H1 (cell line): ENCODE measurements at regions not wholly inside any gene's neighbourhood (a gene's known extent, or its start where the extent isn't known, plus 50 kb on each side); places are given as distances from the start of the nearest gene placed in this dataset.

Experiments used
- CTCF ChIA-PET: fragments of 300-600 bp; sonication (Branson Sonifier 250); formaldehyde crosslinking; loops from one replicate; lab custom pipeline; 2021; ENCODE audit not compliant: partially characterized antibody; lab: Charles Lee
- POLR2A ChIA-PET: fragments of 300-600 bp; sonication (Branson Sonifier 250); formaldehyde crosslinking; loops from one replicate; lab custom pipeline; 2021; ENCODE audit warnings: inconsistent platforms; ENCODE audit not compliant: partially characterized antibody; lab: Charles Lee
- DNase-seq, 2 experiments: peaks; one replicate each; pipeline versions ENCODE4 v3.0.0 to v3.0.0-alpha.2; 2010 to 2022; ENCODE audit warnings: low spot score in 2 of 2, low read depth in 1 of 2, mixed read lengths in 1 of 2
- FAIRE-seq: peaks from 2 replicates; lab custom pipeline; 2011; peaks lifted over from hg19 to GRCh38; lab: Jason Lieb, UNC
- H2AFZ ChIP-seq: 2 replicates; pipeline ENCODE4 v1.8.1; 2012; ENCODE audit warnings: low read length, inconsistent platforms
- H2AK5ac ChIP-seq: 2 replicates; pipeline ENCODE4 v1.6.1; 2013; ENCODE audit warnings: low read depth, low read length
- H2BK120ac ChIP-seq: replicated peaks from 2 replicates; pipeline ENCODE3; 2013; ENCODE audit warnings: low read depth, low read length, inconsistent platforms
- H2BK12ac ChIP-seq: 2 replicates; pipeline ENCODE4 v1.6.1; 2013; ENCODE audit warnings: low read depth, low read length
- H2BK15ac ChIP-seq: 2 replicates; pipeline ENCODE4 v1.6.1; 2013; ENCODE audit warnings: low read length
- H2BK20ac ChIP-seq: 2 replicates; pipeline ENCODE4 v1.6.1; 2013; ENCODE audit warnings: low read length
- H2BK5ac ChIP-seq: 2 replicates; pipeline ENCODE4 v1.6.1; 2013; ENCODE audit warnings: low read depth, low read length
- H3K14ac ChIP-seq: 2 replicates; pipeline ENCODE4 v1.6.1; 2013; ENCODE audit warnings: inconsistent platforms; ENCODE audit not compliant: insufficient read length
- H3K18ac ChIP-seq: 2 replicates; pipeline ENCODE4 v1.6.1; 2013; ENCODE audit warnings: low read length; ENCODE audit errors: extremely low read depth
- H3K23ac ChIP-seq: 2 replicates; pipeline ENCODE4 v1.6.1; 2013; ENCODE audit warnings: inconsistent platforms; ENCODE audit not compliant: insufficient read length
- H3K23me2 ChIP-seq: 2 replicates; pipeline ENCODE4 v1.6.1; 2013; ENCODE audit warnings: low read depth, low read length
- H3K27ac ChIP-seq: 2 replicates; pipeline ENCODE4 v1.6.1; 2011; ENCODE audit warnings: low read depth, low read length, inconsistent platforms
- H3K27me3 ChIP-seq, 4 experiments: replicated peaks in 1 of 4; 1 replicate in 1 of 4; 2 replicates in 3 of 4; pipeline versions ENCODE4 v1.6.1 to v1.8.1; 2011 to 2013; ENCODE audit warnings: low read length in 3 of 4, mild to moderate bottlenecking in 3 of 4, inconsistent platforms in 2 of 4, mixed read lengths in 2 of 4, moderate library complexity in 1 of 4; ENCODE audit not compliant: control insufficient read depth in 3 of 4, insufficient read depth in 3 of 4; ENCODE audit errors: extremely low read depth in 1 of 4
- H3K36me3 ChIP-seq, 4 experiments: 2 replicates each; pipeline versions ENCODE4 v1.6.1 to v1.8.1; 2011 to 2013; ENCODE audit warnings: mild to moderate bottlenecking in 4 of 4, low read length in 3 of 4, moderate library complexity in 2 of 4, control low read depth in 1 of 4, inconsistent platforms in 1 of 4; ENCODE audit not compliant: insufficient read depth in 4 of 4, control insufficient read depth in 2 of 4
- H3K4ac ChIP-seq: replicated peaks from 2 replicates; pipeline ENCODE3; 2013; ENCODE audit warnings: low read length, low read depth, mixed read lengths, inconsistent platforms; ENCODE audit not compliant: insufficient read length
- H3K4me1 ChIP-seq, 4 experiments: replicated peaks in 1 of 4; 1 replicate in 1 of 4; 2 replicates in 3 of 4; pipeline versions ENCODE4 v1.6.1 to v1.8.1; 2011 to 2013; ENCODE audit warnings: low read length in 3 of 4, inconsistent platforms in 2 of 4, mixed read lengths in 1 of 4; ENCODE audit not compliant: insufficient read depth in 4 of 4, control insufficient read depth in 3 of 4
- H3K4me2 ChIP-seq, 2 experiments: 2 replicates each; pipeline versions ENCODE4 v1.6.1 to v1.8.1; 2011 to 2013; ENCODE audit warnings: low read depth in 2 of 2, low read length in 2 of 2, control low read depth in 1 of 2, inconsistent platforms in 1 of 2, mild to moderate bottlenecking in 1 of 2; ENCODE audit not compliant: insufficient read depth in 1 of 2
- H3K4me3 ChIP-seq, 4 experiments: fragments of 200-600, 300-600 bp in 1 of 4; sonication (generic), shearing (Covaris generic), sonication (Bioruptor Twin) in 1 of 4; 2 replicates each; pipeline versions ENCODE4 v1.5.1 to v1.8.1; 2011 to 2016; ENCODE audit warnings: low read length in 4 of 4, low read depth in 3 of 4, control low read depth in 2 of 4, inconsistent platforms in 2 of 4, mild to moderate bottlenecking in 2 of 4, mixed read lengths in 1 of 4, moderate library complexity in 1 of 4; ENCODE audit not compliant: insufficient read depth in 2 of 4; ENCODE audit errors: extremely low read depth in 1 of 4
- H3K56ac ChIP-seq: replicated peaks from 2 replicates; pipeline ENCODE3; 2013; ENCODE audit warnings: low read depth, mild to moderate bottlenecking, mixed read lengths, low read length, inconsistent platforms; ENCODE audit not compliant: insufficient read length
- H3K79me1 ChIP-seq: 2 replicates; pipeline ENCODE4 v1.6.1; 2013; ENCODE audit warnings: low read depth, low read length, control low read depth
- H3K79me2 ChIP-seq, 2 experiments: 2 replicates each; pipeline versions ENCODE4 v1.6.1 to v1.8.1; 2012 to 2013; ENCODE audit warnings: low read length in 2 of 2, mild to moderate bottlenecking in 2 of 2, inconsistent platforms in 1 of 2; ENCODE audit not compliant: insufficient read depth in 2 of 2, control insufficient read depth in 1 of 2
- H3K9ac ChIP-seq, 4 experiments: replicated peaks in 1 of 4; 1 replicate in 1 of 4; 2 replicates in 3 of 4; pipeline versions ENCODE4 v1.6.1 to v1.8.1; 2011 to 2013; ENCODE audit warnings: low read depth in 3 of 4, low read length in 3 of 4, control low read depth in 2 of 4, mild to moderate bottlenecking in 2 of 4, moderate library complexity in 2 of 4, inconsistent platforms in 1 of 4; ENCODE audit errors: extremely low read depth in 1 of 4
- H3K9me3 ChIP-seq, 2 experiments: 2 replicates each; pipeline versions ENCODE4 v1.6.1 to v1.8.1; 2012 to 2013; ENCODE audit warnings: mild to moderate bottlenecking in 2 of 2, moderate library complexity in 2 of 2, control low read depth in 1 of 2, inconsistent platforms in 1 of 2, low read depth in 1 of 2, low read length in 1 of 2, mixed read lengths in 1 of 2; ENCODE audit not compliant: insufficient read depth in 2 of 2
- H4K20me1 ChIP-seq, 2 experiments: replicated peaks in 1 of 2; 2 replicates each; pipeline versions ENCODE3 to v1.8.1; 2011 to 2013; ENCODE audit warnings: inconsistent platforms in 2 of 2, low read length in 2 of 2, mild to moderate bottlenecking in 1 of 2; ENCODE audit not compliant: insufficient read depth in 2 of 2, control insufficient read depth in 1 of 2
- H4K5ac ChIP-seq: 2 replicates; pipeline ENCODE4 v1.6.1; 2013; ENCODE audit warnings: low read length, low read depth, mixed read lengths, inconsistent platforms; ENCODE audit not compliant: insufficient read length
- H4K8ac ChIP-seq: 2 replicates; pipeline ENCODE4 v1.8.0; 2013; ENCODE audit warnings: mild to moderate bottlenecking, moderate library complexity, low read length, inconsistent platforms; ENCODE audit not compliant: insufficient read depth; ENCODE audit errors: extremely low read depth
- H4K91ac ChIP-seq: replicated peaks from 2 replicates; pipeline ENCODE3; 2013; ENCODE audit warnings: low read length, mixed read lengths, inconsistent platforms; ENCODE audit not compliant: insufficient read length
- BACH1 ChIP-seq: IDR thresholded peaks from 2 replicates; pipeline ENCODE4 v1.6.1; 2012; ENCODE audit warnings: low read length, improper control_type of control experiment
- EZH2 ChIP-seq: fragments of 200-600 bp; sonication (generic); IDR thresholded peaks from 2 replicates; pipeline ENCODE4 v1.7.1; 2012; ENCODE audit warnings: low read depth, mild to moderate bottlenecking, moderate library complexity, low read length, inconsistent platforms; ENCODE audit not compliant: severe bottlenecking
- HDAC2 ChIP-seq, 2 experiments: fragments of 300-600 bp in 1 of 2; sonication (generic) in 1 of 2; IDR thresholded peaks; 2 replicates each; pipeline ENCODE4 v1.6.1; 2011 to 2012; ENCODE audit warnings: low read depth in 2 of 2, low read length in 2 of 2, mild to moderate bottlenecking in 2 of 2, moderate library complexity in 2 of 2, borderline replicate concordance in 1 of 2, inconsistent platforms in 1 of 2
- JUND ChIP-seq: IDR thresholded peaks from 2 replicates; pipeline ENCODE4 v1.6.1; 2011; ENCODE audit warnings: mild to moderate bottlenecking, improper control_type of control experiment, low read length
- RBBP5 ChIP-seq: IDR thresholded peaks from 2 replicates; pipeline ENCODE4 v1.7.1; 2012; ENCODE audit warnings: low read depth, mild to moderate bottlenecking, inconsistent platforms, low read length, moderate library complexity, borderline replicate concordance
- SIRT6 ChIP-seq: IDR thresholded peaks from one replicate; pipeline ENCODE4 v1.7.1; 2012; ENCODE audit warnings: low read length, inconsistent platforms
- SP4 ChIP-seq: IDR thresholded peaks from 2 replicates; pipeline ENCODE4 v1.6.1; 2012; ENCODE audit warnings: low read length, inconsistent platforms
- TAF1 ChIP-seq: IDR thresholded peaks from 2 replicates; pipeline ENCODE4 v1.6.1; 2011; ENCODE audit warnings: mild to moderate bottlenecking, low read depth, low read length
- TBP ChIP-seq: IDR thresholded peaks from 2 replicates; pipeline ENCODE4 v1.6.1; 2011; ENCODE audit warnings: low read depth, low read length, improper control_type of control experiment
- TCF12 ChIP-seq: IDR thresholded peaks from 2 replicates; pipeline ENCODE4 v1.6.1; 2011; ENCODE audit warnings: low read depth, mild to moderate bottlenecking, low read length
- ZNF274 ChIP-seq: IDR thresholded peaks from 2 replicates; pipeline ENCODE4 v1.7.0; 2012; ENCODE audit warnings: low read length, borderline replicate concordance; ENCODE audit errors: extremely low read depth
- WGBS, 2 experiments: shearing (Covaris generic) in 1 of 2; methylation state at CpG; one replicate each; pipeline versions ENCODE4 v1.1.6 to v1.1.7; 2013 to 2015; ENCODE audit warnings: low lambda C conversion rate in 2 of 2, mixed read lengths in 2 of 2, inconsistent platforms in 1 of 2, low coverage in 1 of 2, missing lambda C conversion rate in 1 of 2; ENCODE audit not compliant: insufficient replicate concordance in 2 of 2, insufficient coverage in 1 of 2, insufficient read length in 1 of 2; ENCODE audit errors: extremely low coverage in 1 of 2, missing lambda C conversion rate in 1 of 2; 5-methylcytosine and 5-hydroxymethylcytosine counted together

DNA sequence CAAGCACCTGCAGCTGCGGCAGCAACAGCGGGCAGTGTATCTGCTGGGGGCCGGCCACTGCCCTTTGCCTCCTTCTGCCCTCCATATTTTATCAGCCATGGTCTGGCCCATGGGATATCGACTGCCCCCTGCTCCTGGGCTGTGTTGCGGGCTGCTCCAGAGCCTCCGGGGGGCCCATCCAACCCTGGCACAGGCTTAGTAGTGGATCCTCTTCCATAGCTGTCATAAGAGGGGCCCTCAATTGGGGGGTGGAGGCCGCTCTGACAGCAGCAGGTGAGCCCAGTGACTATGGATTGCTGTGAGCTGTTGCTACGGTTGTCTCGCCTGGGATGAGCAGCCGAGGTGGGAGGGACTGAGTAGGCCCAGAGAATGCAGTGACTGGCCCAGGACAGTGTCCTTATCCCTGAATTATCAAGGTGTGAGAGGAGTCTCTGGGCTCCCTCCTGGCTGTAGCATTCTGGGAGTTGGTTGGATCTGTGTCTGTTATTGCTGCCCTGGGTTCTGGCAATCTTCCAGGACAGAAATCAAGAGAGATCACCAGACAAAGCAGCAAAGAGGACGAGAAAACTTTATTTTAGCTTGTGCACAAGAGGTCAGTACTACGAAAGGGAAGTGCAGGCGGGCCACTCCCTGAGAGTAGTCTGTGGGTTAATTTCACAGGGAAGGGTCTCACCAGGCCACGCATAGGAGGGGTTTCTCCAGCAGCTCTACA lies 145.1 kb downstream of the ASB1 start:
- Histone ChIP-seq H3K4me3 (no peak overlapping the region), H4K91ac (no peak overlapping the region), H2BK20ac (no peak overlapping the region), H4K5ac (no peak overlapping the region), H2BK15ac (no peak overlapping the region), H2BK12ac (no peak overlapping the region), H3K79me2 (no peaks in the 10 kb centered on the region), H2BK120ac (no peak overlapping the region), H3K4me1 (no peaks in the 10 kb centered on the region), H4K20me1 (no peaks in the 10 kb centered on the region), H3K79me1 (no peaks in the 10 kb centered on the region), H3K9me3 (no peaks in the 10 kb centered on the region; a peak in 1 of 4 replicates), H3K4me2 (no peak overlapping the region), H2AK5ac (no peak overlapping the region), H2BK5ac (no peak overlapping the region), H3K4ac (no peak overlapping the region), H3K56ac (no peak overlapping the region), H3K18ac (no peak overlapping the region), H2AFZ (no peak overlapping the region), H3K14ac (no peak overlapping the region), H3K27ac (no peak overlapping the region), H3K23me2 (no peaks in the 10 kb centered on the region), H3K36me3 (no peaks in the 10 kb centered on the region), H3K27me3 (no peaks in the 10 kb centered on the region), H3K9ac (no peak overlapping the region), H4K8ac (no peak overlapping the region), H3K23ac (no peak overlapping the region)
- WGBS, 2 experiments, result 89% methylated on average over 12 of the region's 14 CpGs; no CpG with 5 or more reads in 1 of the 2 experiments
- no peak for DNase-seq
- ChIA-PET POLR2A (no interaction called here), CTCF (interaction anchor here (2.2 kb wide), 1 partner anchor 12 kb away, joined by 7 read pairs; no protein-coding TSS in a partner anchor)
- FAIRE-seq, result no peak
- no peak for TF ChIP-seq RBBP5
- TF ChIP-seq HDAC2 (IDR thresholded peaks at IDR 0.05; ENCODE audit: borderline replicate concordance in 1 of 2, low read depth in 2 of 2, low read length in 2 of 2), result no peak
- TF ChIP-seq SIRT6, result no peak
- no peak for TF ChIP-seq TCF12
- TF ChIP-seq ZNF274, result no peak
- TF ChIP-seq BACH1, result no peak
- TF ChIP-seq TAF1, result no peak
- no peak for TF ChIP-seq JUND
- TF ChIP-seq TBP, result no peak
- TF ChIP-seq EZH2, result no peak
- no peak for TF ChIP-seq SP4
